ENCODE measurements at regions not wholly inside any gene's neighbourhood (a gene's known extent, or its start where the extent isn't known, plus 50 kb on each side); places are given as distances from the start of the nearest gene placed in this dataset.

GRCh38 chr5:116827078-116827477, 252.5 kb upstream of the SEMA6A start:
- Histone ChIP-seq H3K4me3 (no peak overlapping the region), H3K4me2 (no peak overlapping the region), H3K27me3 (ENCODE audit: insufficient read depth, low read depth) (peaks cover 10% of the 10 kb centered on the region; the same call in 1 of the 2 replicates), H3K9me3 (ENCODE audit: insufficient read depth, low read depth) (no peaks in the 10 kb centered on the region), H3F3A (ENCODE audit: insufficient read depth, low read depth) (no peaks in the 10 kb centered on the region), H3K79me2 (ENCODE audit: low read depth) (no peaks in the 10 kb centered on the region), H3K4me1 (replicated peaks; ENCODE audit: insufficient read depth) (no peaks in the 10 kb centered on the region), H3K36me3 (ENCODE audit: low read depth) (no peaks in the 10 kb centered on the region), H2AFZ (no peak overlapping the region), H3K27ac (no peak overlapping the region), H4K20me1 (ENCODE audit: insufficient read depth) (no peaks in the 10 kb centered on the region), H3K9me2 (ENCODE audit: insufficient read depth) (no peaks in the 10 kb centered on the region)
- DNase-seq = no peak
- intact Hi-C loops (cut with micrococcal nuclease; ENCODE audit: unreplicated experiment) = no loop called here
- BruUV-seq (replicated peaks) = no TSS peak
- POLR2A ChIA-PET (ENCODE audit: unreplicated experiment) = no interaction called here
- CTCF ChIA-PET = no interaction called here
- TF ChIP-seq, protein P1, sequence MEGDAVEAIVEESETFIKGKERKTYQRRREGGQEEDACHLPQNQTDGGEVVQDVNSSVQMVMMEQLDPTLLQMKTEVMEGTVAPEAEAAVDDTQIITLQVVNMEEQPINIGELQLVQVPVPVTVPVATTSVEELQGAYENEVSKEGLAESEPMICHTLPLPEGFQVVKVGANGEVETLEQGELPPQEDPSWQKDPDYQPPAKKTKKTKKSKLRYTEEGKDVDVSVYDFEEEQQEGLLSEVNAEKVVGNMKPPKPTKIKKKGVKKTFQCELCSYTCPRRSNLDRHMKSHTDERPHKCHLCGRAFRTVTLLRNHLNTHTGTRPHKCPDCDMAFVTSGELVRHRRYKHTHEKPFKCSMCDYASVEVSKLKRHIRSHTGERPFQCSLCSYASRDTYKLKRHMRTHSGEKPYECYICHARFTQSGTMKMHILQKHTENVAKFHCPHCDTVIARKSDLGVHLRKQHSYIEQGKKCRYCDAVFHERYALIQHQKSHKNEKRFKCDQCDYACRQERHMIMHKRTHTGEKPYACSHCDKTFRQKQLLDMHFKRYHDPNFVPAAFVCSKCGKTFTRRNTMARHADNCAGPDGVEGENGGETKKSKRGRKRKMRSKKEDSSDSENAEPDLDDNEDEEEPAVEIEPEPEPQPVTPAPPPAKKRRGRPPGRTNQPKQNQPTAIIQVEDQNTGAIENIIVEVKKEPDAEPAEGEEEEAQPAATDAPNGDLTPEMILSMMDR (conservative IDR thresholded peaks at IDR 0.05) = no peak
- TF ChIP-seq EZH2 (IDR thresholded peaks at IDR 0.05; ENCODE audit: low read depth) = no peak

DNA sequence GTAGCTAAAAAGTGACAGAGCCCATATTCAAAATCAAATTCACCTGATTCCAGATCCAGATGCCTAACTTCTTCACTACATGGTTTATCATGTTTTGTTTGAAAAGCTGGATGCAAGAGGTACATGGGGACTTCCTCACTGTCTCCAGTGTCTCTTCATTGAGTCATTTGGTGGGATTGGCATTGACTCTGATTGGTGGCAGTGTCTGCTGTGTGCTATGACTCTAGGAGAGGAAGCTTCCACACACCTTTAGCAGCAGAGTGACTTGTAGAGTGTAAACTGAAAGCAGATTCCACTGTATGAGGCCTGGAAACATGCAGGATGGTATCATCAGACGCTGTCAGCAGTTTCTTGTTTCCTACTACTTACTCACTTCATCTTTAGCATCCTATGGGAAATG, 250.9 kb upstream of the SEMA6A start:
- intact Hi-C loops (cut with micrococcal nuclease; ENCODE audit: unreplicated experiment) = no loop called here
- no peaks in the 10 kb centered on the region for H4K20me1 ChIP-seq (ENCODE audit: insufficient read depth)
- peaks cover 9% of the 10 kb centered on the region; the same call in 1 of the 2 replicates for H3K27me3 ChIP-seq (ENCODE audit: insufficient read depth, low read depth)
- H3K79me2 ChIP-seq (ENCODE audit: low read depth) = no peaks in the 10 kb centered on the region
- CTCF ChIA-PET = no interaction called here
- TF ChIP-seq, protein P1 (conservative IDR thresholded peaks at IDR 0.05) = no peak
- no peak for TF ChIP-seq EZH2 (IDR thresholded peaks at IDR 0.05; ENCODE audit: low read depth)
- H3K4me1 ChIP-seq (replicated peaks; ENCODE audit: insufficient read depth) = no peaks in the 10 kb centered on the region
- H3K36me3 ChIP-seq (ENCODE audit: low read depth) = no peaks in the 10 kb centered on the region
- no peak for DNase-seq
- no peak overlapping the region for H3K4me2 ChIP-seq
- H3K27ac ChIP-seq = no peak overlapping the region
- no TSS peak for BruUV-seq (replicated peaks)
- H3K9me3 ChIP-seq (ENCODE audit: insufficient read depth, low read depth) = no peaks in the 10 kb centered on the region
- POLR2A ChIA-PET (ENCODE audit: unreplicated experiment) = no interaction called here
- no peak overlapping the region for H2AFZ ChIP-seq
- no peaks in the 10 kb centered on the region for H3F3A ChIP-seq (ENCODE audit: insufficient read depth, low read depth)
- H3K4me3 ChIP-seq = no peak overlapping the region
- H3K9me2 ChIP-seq (ENCODE audit: insufficient read depth) = no peaks in the 10 kb centered on the region

DNA sequence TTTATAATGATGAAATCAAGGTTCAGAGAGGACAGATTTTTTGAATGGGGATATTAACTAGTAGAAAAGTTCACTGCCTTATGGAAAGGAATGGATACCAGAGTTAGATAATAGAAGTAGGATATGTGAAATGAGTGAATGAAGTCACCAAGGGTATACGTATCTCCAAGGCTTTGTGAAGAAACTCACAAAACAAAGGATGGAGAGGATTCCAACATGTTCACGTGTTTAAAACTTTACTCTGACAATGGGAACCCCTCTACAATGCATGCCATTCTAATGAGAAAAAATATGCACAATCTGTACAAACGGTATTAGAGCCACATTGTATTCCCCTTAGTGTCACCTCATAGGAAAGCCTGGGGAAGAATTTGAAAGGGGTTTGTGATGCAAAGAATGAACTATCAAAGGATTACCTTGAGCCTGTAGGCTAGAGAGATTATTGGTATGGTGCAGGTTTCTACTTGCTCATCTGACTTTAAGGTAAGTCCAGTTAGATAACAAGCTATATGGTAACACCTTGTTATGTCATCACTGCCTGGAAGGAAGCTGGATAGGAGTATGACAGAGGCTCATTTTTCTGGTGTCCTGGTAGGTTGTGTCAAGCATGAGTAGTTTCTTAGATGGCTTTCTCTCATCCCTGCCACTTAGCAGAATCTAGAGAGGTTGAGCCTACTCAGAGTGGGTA, 250.3 kb upstream of the SEMA6A start:
- Histone ChIP-seq H3K4me2 (no peak overlapping the region), H3F3A (ENCODE audit: insufficient read depth, low read depth) (no peaks in the 10 kb centered on the region), H3K36me3 (ENCODE audit: low read depth) (no peaks in the 10 kb centered on the region), H3K79me2 (ENCODE audit: low read depth) (no peaks in the 10 kb centered on the region), H3K27ac (no peak overlapping the region), H4K20me1 (ENCODE audit: insufficient read depth) (no peaks in the 10 kb centered on the region), H3K4me1 (replicated peaks; ENCODE audit: insufficient read depth) (no peaks in the 10 kb centered on the region), H3K27me3 (ENCODE audit: insufficient read depth, low read depth) (peaks cover 4% of the 10 kb centered on the region; the same call in 1 of the 2 replicates), H3K9me2 (ENCODE audit: insufficient read depth) (no peaks in the 10 kb centered on the region), H3K4me3 (no peak overlapping the region), H2AFZ (no peak overlapping the region), H3K9me3 (ENCODE audit: insufficient read depth, low read depth) (no peaks in the 10 kb centered on the region)
- POLR2A ChIA-PET (ENCODE audit: unreplicated experiment) = no interaction called here
- DNase-seq = no peak
- intact Hi-C loops (cut with micrococcal nuclease; ENCODE audit: unreplicated experiment) = no loop called here
- TF ChIP-seq, protein P1 (conservative IDR thresholded peaks at IDR 0.05) = no peak
- TF ChIP-seq EZH2 (IDR thresholded peaks at IDR 0.05; ENCODE audit: low read depth) = no peak
- no TSS peak for BruUV-seq (replicated peaks)
- CTCF ChIA-PET = no interaction called here
